Keratinocyte (primary cell): ENCODE measurements at regions not wholly inside any gene's neighbourhood (a gene's known extent, or its start where the extent isn't known, plus 50 kb on each side); places are given as distances from the start of the nearest gene placed in this dataset.

Source experiments
- DNase-seq: peaks from one replicate; pipeline ENCODE4 v3.0.0-alpha.2; 2011; ENCODE audit warnings: low read depth, missing footprints, low spot score
- FAIRE-seq: peaks from 2 replicates; lab custom pipeline; 2011; peaks lifted over from hg19 to GRCh38; lab: Jason Lieb, UNC
- H2AFZ ChIP-seq: 2 replicates; pipeline ENCODE4 v1.6.0; 2012; ENCODE audit warnings: low read length, control low read depth, inconsistent platforms; ENCODE audit not compliant: control insufficient read depth
- H3K27ac ChIP-seq: 2 replicates; pipeline ENCODE4 v1.5.1; 2011; ENCODE audit warnings: low read length; ENCODE audit not compliant: control insufficient read depth, insufficient read depth
- H3K27me3 ChIP-seq: 3 replicates; pipeline ENCODE4 v1.6.0; 2011; ENCODE audit warnings: low read length; ENCODE audit not compliant: control insufficient read depth, insufficient read depth; ENCODE audit errors: extremely low read depth
- H3K36me3 ChIP-seq, 2 experiments: 2 replicates in 1 of 2; 3 replicates in 1 of 2; pipeline ENCODE4 v1.5.1; 2011; ENCODE audit warnings: low read length in 2 of 2, mild to moderate bottlenecking in 1 of 2; ENCODE audit not compliant: control insufficient read depth in 2 of 2, insufficient read depth in 2 of 2; ENCODE audit errors: extremely low read depth in 1 of 2
- H3K4me1 ChIP-seq: 3 replicates; pipeline ENCODE4 v1.5.1; 2011; ENCODE audit warnings: low read length; ENCODE audit not compliant: control insufficient read depth, insufficient read depth; ENCODE audit errors: extremely low read depth
- H3K4me2 ChIP-seq: 3 replicates; pipeline ENCODE4 v1.6.0; 2011; ENCODE audit warnings: low read depth, low read length; ENCODE audit not compliant: control insufficient read depth, insufficient read depth; ENCODE audit errors: extremely low read depth
- H3K4me3 ChIP-seq, 3 experiments: fragments of 200-600 bp in 1 of 3; sonication (generic) in 1 of 3; 2 replicates in 2 of 3; 3 replicates in 1 of 3; pipeline ENCODE4 v1.5.1; 2011 to 2016; ENCODE audit warnings: low read length in 3 of 3, mild to moderate bottlenecking in 3 of 3, control low read depth in 2 of 3, inconsistent platforms in 1 of 3, low read depth in 1 of 3, mixed read lengths in 1 of 3, mixed run types in 1 of 3, moderate library complexity in 1 of 3; ENCODE audit not compliant: control insufficient read depth in 2 of 3, insufficient read depth in 2 of 3; ENCODE audit errors: extremely low read depth in 1 of 3
- H3K79me2 ChIP-seq: 2 replicates; pipeline ENCODE4 v1.6.0; 2012; ENCODE audit warnings: low read length; ENCODE audit not compliant: control insufficient read depth, insufficient read depth
- H3K9ac ChIP-seq: 3 replicates; pipeline ENCODE4 v1.6.0; 2011; ENCODE audit warnings: low read length; ENCODE audit not compliant: control insufficient read depth, insufficient read depth; ENCODE audit errors: extremely low read depth
- H3K9me1 ChIP-seq: 3 replicates; pipeline ENCODE4 v1.6.0; 2011; ENCODE audit warnings: low read length; ENCODE audit not compliant: control insufficient read depth, insufficient read depth; ENCODE audit errors: extremely low read depth
- H3K9me3 ChIP-seq: 2 replicates; pipeline ENCODE4 v1.5.1; 2012; ENCODE audit warnings: low read depth, low read length; ENCODE audit not compliant: control insufficient read depth
- H4K20me1 ChIP-seq: 3 replicates; pipeline ENCODE4 v1.6.0; 2011; ENCODE audit warnings: low read length; ENCODE audit not compliant: control insufficient read depth, insufficient read depth; ENCODE audit errors: extremely low read depth
- EZH2 ChIP-seq: IDR thresholded peaks from one replicate; pipeline ENCODE4 v1.6.1; 2012; ENCODE audit warnings: inconsistent platforms, mild to moderate bottlenecking, low read length, moderate library complexity
- dilution Hi-C: fragments of 300-500 bp; cut with MboI; formaldehyde crosslinking; loops from one replicate; pipeline ENCODE4 v1.7.0; 2020; ENCODE audit warnings: low sequenced_read_pairs; ENCODE audit not compliant: extremely low pct_ligation_motif_present
- TF ChIP-seq, protein P1 (sequence below), 3 experiments: IDR thresholded peaks in 1 of 3; conservative IDR thresholded peaks in 1 of 3; optimal IDR thresholded peaks in 1 of 3; 2 replicates in 2 of 3; 3 replicates in 1 of 3; pipeline versions ENCODE3 to v1.5.1; 2011; ENCODE audit warnings: low read length in 3 of 3, mild to moderate bottlenecking in 3 of 3, moderate library complexity in 2 of 3, control low read depth in 1 of 3, inconsistent platforms in 1 of 3; ENCODE audit not compliant: insufficient read depth in 2 of 3; ENCODE audit errors: extremely low read depth in 1 of 3

DNA sequence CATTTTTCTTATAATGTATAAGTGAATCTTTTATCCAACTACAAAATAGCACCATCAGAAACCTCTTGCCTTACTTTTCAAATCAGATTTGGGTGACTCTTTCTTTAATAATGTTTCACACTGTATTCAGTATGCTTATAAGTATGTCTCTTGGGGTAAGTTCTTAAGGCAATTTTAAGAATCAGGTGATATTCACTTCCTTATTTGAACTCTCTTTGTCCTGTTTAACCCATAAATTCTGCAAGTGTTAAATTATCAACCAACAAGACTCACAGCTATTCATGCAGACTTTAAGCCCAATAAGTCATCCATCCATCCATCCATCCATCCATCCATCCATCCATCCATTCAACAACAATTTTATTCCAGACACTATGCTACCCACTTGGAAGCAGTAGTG, 142.7 kb upstream of the FBXL17 start:
- Histone ChIP-seq H2AFZ (no peak overlapping the region), H3K4me1 (no peaks in the 10 kb centered on the region), H3K4me2 (no peak overlapping the region), H3K9me3 (no peaks in the 10 kb centered on the region), H3K36me3 (no peaks in the 10 kb centered on the region), H3K27ac (no peak overlapping the region), H3K4me3 (no peak overlapping the region), H3K27me3 (no peaks in the 10 kb centered on the region), H4K20me1 (no peaks in the 10 kb centered on the region), H3K9me1 (no peaks in the 10 kb centered on the region), H3K9ac (no peak overlapping the region), H3K79me2 (no peaks in the 10 kb centered on the region)
- dilution Hi-C loops = no loop called here
- DNase-seq = no peak
- TF ChIP-seq EZH2 = no peak
- TF ChIP-seq, protein P1, sequence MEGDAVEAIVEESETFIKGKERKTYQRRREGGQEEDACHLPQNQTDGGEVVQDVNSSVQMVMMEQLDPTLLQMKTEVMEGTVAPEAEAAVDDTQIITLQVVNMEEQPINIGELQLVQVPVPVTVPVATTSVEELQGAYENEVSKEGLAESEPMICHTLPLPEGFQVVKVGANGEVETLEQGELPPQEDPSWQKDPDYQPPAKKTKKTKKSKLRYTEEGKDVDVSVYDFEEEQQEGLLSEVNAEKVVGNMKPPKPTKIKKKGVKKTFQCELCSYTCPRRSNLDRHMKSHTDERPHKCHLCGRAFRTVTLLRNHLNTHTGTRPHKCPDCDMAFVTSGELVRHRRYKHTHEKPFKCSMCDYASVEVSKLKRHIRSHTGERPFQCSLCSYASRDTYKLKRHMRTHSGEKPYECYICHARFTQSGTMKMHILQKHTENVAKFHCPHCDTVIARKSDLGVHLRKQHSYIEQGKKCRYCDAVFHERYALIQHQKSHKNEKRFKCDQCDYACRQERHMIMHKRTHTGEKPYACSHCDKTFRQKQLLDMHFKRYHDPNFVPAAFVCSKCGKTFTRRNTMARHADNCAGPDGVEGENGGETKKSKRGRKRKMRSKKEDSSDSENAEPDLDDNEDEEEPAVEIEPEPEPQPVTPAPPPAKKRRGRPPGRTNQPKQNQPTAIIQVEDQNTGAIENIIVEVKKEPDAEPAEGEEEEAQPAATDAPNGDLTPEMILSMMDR (optimal IDR thresholded peaks at IDR 0.05 in 1 of 3, IDR thresholded peaks at IDR 0.05 in 1 of 3, conservative IDR thresholded peaks at IDR 0.05 in 1 of 3; ENCODE audit: extremely low read depth in 1 of 3, insufficient read depth in 2 of 3, low read length in 3 of 3) = no peak
- no peak for FAIRE-seq

DNA sequence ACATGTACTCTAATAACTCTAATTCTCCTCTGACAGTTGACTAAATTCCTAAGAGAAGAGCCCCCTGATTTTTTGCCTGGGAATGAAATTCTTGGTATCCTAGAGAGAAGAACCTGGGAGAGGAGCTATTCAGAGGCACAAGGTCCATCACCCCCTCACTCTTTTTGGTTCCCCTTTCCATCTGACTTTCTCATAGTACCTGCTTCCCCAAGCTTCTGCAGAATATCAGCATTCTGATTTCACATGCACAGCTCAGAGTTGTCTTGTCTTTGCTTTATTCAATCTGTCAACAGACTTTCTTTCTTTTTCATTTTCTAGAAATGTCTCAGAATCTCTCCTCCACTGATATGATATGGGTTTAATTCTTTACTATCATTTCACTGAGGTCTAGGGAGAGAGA, 141.5 kb upstream of the FBXL17 start:
- Histone ChIP-seq H3K27me3 (no peaks in the 10 kb centered on the region), H4K20me1 (no peaks in the 10 kb centered on the region), H3K9me3 (no peaks in the 10 kb centered on the region), H3K4me1 (no peaks in the 10 kb centered on the region), H3K4me2 (no peak overlapping the region), H3K36me3 (no peaks in the 10 kb centered on the region), H3K9me1 (no peaks in the 10 kb centered on the region), H3K4me3 (no peak overlapping the region), H3K27ac (no peak overlapping the region), H3K79me2 (no peaks in the 10 kb centered on the region), H2AFZ (no peak overlapping the region), H3K9ac (no peak overlapping the region)
- dilution Hi-C loops = no loop called here
- FAIRE-seq (no peak), DNase-seq (no peak)
- TF ChIP-seq, protein P1 (optimal IDR thresholded peaks at IDR 0.05 in 1 of 3, IDR thresholded peaks at IDR 0.05 in 1 of 3, conservative IDR thresholded peaks at IDR 0.05 in 1 of 3; ENCODE audit: extremely low read depth in 1 of 3, insufficient read depth in 2 of 3, low read length in 3 of 3) = no peak
- TF ChIP-seq EZH2 = no peak
